Gastroesophageal sphincter (tissue), 3 donors: ENCODE measurements at regions not wholly inside any gene's neighbourhood (a gene's known extent, or its start where the extent isn't known, plus 50 kb on each side); places are given as distances from the start of the nearest gene placed in this dataset.

ENCODE experiments used
- CTCF ChIP-seq, 4 experiments: fragments of 200-600 bp in 2 of 4; fragments of 450-650 bp in 2 of 4; sonication (generic) in 1 of 4; IDR thresholded peaks; one replicate each; pipeline ENCODE4 v1.5.1; 2017 to 2019; ENCODE audit warnings: antibody characterized with exemption in 4 of 4, mild to moderate bottlenecking in 2 of 4, moderate library complexity in 2 of 4
- EP300 ChIP-seq: sonication (generic); formaldehyde crosslinking; IDR thresholded peaks from one replicate; pipeline ENCODE4 v1.6.1; 2017; ENCODE audit warnings: antibody characterized with exemption, mild to moderate bottlenecking
- POLR2A ChIP-seq, 2 donors: fragments of 450-650 bp; IDR thresholded peaks; one replicate each; pipeline ENCODE4 v1.6.1; 2017; ENCODE audit warnings: antibody characterized with exemption in 2 of 2, mild to moderate bottlenecking in 2 of 2, moderate library complexity in 1 of 2
- POLR2AphosphoS5 ChIP-seq: sonication (generic); formaldehyde crosslinking; IDR thresholded peaks from one replicate; pipeline ENCODE4 v1.6.1; 2017; ENCODE audit warnings: antibody characterized with exemption

- TF ChIP-seq CTCF (IDR thresholded peaks at IDR 0.05) (no peak), POLR2A (IDR thresholded peaks at IDR 0.05) (no peak), POLR2AphosphoS5 (no peak), EP300 (no peak)
Observed at GRCh38 chr6:165782134-165782533, 119.1 kb upstream of the PDE10A start.
